ENCODE measurements at regions not wholly inside any gene's neighbourhood (a gene's known extent, or its start where the extent isn't known, plus 50 kb on each side); places are given as distances from the start of the nearest gene placed in this dataset.

DNA sequence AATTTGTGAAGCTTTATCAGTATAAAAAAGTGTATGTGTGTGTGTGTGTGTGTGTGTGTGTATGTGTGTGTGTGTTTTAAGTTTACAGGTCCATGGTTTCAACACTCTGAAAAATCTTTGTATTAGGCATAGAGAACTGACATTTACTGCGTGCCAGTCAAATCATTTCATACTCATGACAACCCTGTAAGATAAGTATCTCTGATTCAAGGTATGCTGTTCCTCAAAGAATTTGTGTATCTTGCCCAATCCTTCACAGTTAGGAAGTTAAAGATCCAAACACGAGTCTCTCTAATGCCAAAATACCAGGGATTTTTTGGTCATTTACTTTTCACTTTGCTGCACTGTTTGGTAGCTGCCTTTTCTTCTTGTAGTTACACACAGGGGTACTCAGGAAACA is 1121.3 kb upstream of the AUTS2 start:
- no peak for TF ChIP-seq EZH2 (optimal IDR thresholded peaks at IDR 0.05; ENCODE audit: low read depth, low read length)
- TF ChIP-seq EZH2phosphoT487 (IDR thresholded peaks at IDR 0.05; ENCODE audit: low read length), result no peak
- H2AFZ ChIP-seq (ENCODE audit: low read length), result no peak overlapping the region
- H3K36me3 ChIP-seq (replicated peaks; ENCODE audit: insufficient read depth, low read length), result no peaks in the 10 kb centered on the region
- no peak overlapping the region for H3K4me2 ChIP-seq (ENCODE audit: low read depth, low read length)
- no peaks in the 10 kb centered on the region for H3F3A ChIP-seq (ENCODE audit: insufficient read depth, low read length)
- no peak overlapping the region for H3K27ac ChIP-seq (ENCODE audit: low read length)
- no peak for DNase-seq
- H3K4me1 ChIP-seq (ENCODE audit: low read length), result no peaks in the 10 kb centered on the region
- H3K9me2 ChIP-seq (replicated peaks; ENCODE audit: insufficient read depth, low read length), result no peaks in the 10 kb centered on the region
- H3K4me3 ChIP-seq (ENCODE audit: low read length), result no peak overlapping the region
- no peak overlapping the region for H3K9ac ChIP-seq (ENCODE audit: low read length)
- no peaks in the 10 kb centered on the region for H3K9me3 ChIP-seq (replicated peaks; ENCODE audit: insufficient read depth, low read length)
- H3K27me3 ChIP-seq (replicated peaks; ENCODE audit: insufficient read depth, low read length), result no peaks in the 10 kb centered on the region
- H3K79me2 ChIP-seq (ENCODE audit: low read length), result no peaks in the 10 kb centered on the region
- H4K20me1 ChIP-seq (ENCODE audit: insufficient read depth, low read length), result no peaks in the 10 kb centered on the region

GRCh38 chr7:68478326-68478725 is 1119.9 kb upstream of the AUTS2 start:
- no peaks in the 10 kb centered on the region for H3K9me3 ChIP-seq (replicated peaks; ENCODE audit: insufficient read depth, low read length)
- no peak overlapping the region for H3K9ac ChIP-seq (ENCODE audit: low read length)
- TF ChIP-seq CTCF (IDR thresholded peaks at IDR 0.05; ENCODE audit: low read length) (no peak), EZH2 (optimal IDR thresholded peaks at IDR 0.05; ENCODE audit: low read depth, low read length) (no peak), EZH2phosphoT487 (IDR thresholded peaks at IDR 0.05; ENCODE audit: low read length) (no peak)
- no peak overlapping the region for H3K4me2 ChIP-seq (ENCODE audit: low read depth, low read length)
- H3K4me3 ChIP-seq (ENCODE audit: low read length), result no peak overlapping the region
- no peaks in the 10 kb centered on the region for H3F3A ChIP-seq (ENCODE audit: insufficient read depth, low read length)
- no peaks in the 10 kb centered on the region for H3K27me3 ChIP-seq (replicated peaks; ENCODE audit: insufficient read depth, low read length)
- H3K79me2 ChIP-seq (ENCODE audit: low read length), result no peaks in the 10 kb centered on the region
- H3K4me1 ChIP-seq (ENCODE audit: low read length), result no peaks in the 10 kb centered on the region
- no peaks in the 10 kb centered on the region for H4K20me1 ChIP-seq (ENCODE audit: insufficient read depth, low read length)
- DNase-seq, result no peak
- no peak overlapping the region for H2AFZ ChIP-seq (ENCODE audit: low read length)
- no peaks in the 10 kb centered on the region for H3K9me2 ChIP-seq (replicated peaks; ENCODE audit: insufficient read depth, low read length)
- H3K27ac ChIP-seq (ENCODE audit: low read length), result no peak overlapping the region
- H3K36me3 ChIP-seq (replicated peaks; ENCODE audit: insufficient read depth, low read length), result no peaks in the 10 kb centered on the region

DNA sequence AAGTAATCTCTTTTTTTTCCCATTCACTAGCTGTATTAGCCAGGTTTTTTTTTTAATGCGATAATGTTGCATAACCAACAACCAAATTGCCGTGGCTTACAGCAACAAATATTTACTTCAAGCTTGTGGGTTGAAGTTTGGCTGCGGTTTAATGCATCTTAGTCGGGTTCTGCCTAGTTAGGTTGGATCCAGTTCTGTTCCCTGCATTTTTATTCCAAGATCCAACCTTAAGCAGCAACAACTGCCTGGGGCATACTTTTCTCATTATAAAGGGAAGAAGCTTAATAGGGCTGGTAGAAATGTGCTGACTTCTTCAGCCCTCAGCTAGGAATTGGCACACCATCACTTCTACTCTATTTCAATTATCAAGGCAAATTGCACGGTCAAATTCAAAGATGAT is 1115.5 kb upstream of the AUTS2 start:
- H4K20me1 ChIP-seq (ENCODE audit: insufficient read depth, low read length), result no peaks in the 10 kb centered on the region
- no peak for DNase-seq
- H3K4me3 ChIP-seq (ENCODE audit: low read length), result no peak overlapping the region
- H3K4me1 ChIP-seq (ENCODE audit: low read length), result no peaks in the 10 kb centered on the region
- no peak for TF ChIP-seq EZH2phosphoT487 (IDR thresholded peaks at IDR 0.05; ENCODE audit: low read length)
- TF ChIP-seq EZH2 (optimal IDR thresholded peaks at IDR 0.05; ENCODE audit: low read depth, low read length), result no peak
- no peak for TF ChIP-seq CTCF (IDR thresholded peaks at IDR 0.05; ENCODE audit: low read length)
- H3F3A ChIP-seq (ENCODE audit: insufficient read depth, low read length), result no peaks in the 10 kb centered on the region
- no peaks in the 10 kb centered on the region for H3K9me2 ChIP-seq (replicated peaks; ENCODE audit: insufficient read depth, low read length)
- no peak overlapping the region for H3K27ac ChIP-seq (ENCODE audit: low read length)
- H3K9ac ChIP-seq (ENCODE audit: low read length), result no peak overlapping the region
- H3K36me3 ChIP-seq (replicated peaks; ENCODE audit: insufficient read depth, low read length), result no peaks in the 10 kb centered on the region
- no peaks in the 10 kb centered on the region for H3K79me2 ChIP-seq (ENCODE audit: low read length)
- H3K4me2 ChIP-seq (ENCODE audit: low read depth, low read length), result no peak overlapping the region
- no peak overlapping the region for H2AFZ ChIP-seq (ENCODE audit: low read length)
- H3K9me3 ChIP-seq (replicated peaks; ENCODE audit: insufficient read depth, low read length), result no peaks in the 10 kb centered on the region
- H3K27me3 ChIP-seq (replicated peaks; ENCODE audit: insufficient read depth, low read length), result no peaks in the 10 kb centered on the region

DNA sequence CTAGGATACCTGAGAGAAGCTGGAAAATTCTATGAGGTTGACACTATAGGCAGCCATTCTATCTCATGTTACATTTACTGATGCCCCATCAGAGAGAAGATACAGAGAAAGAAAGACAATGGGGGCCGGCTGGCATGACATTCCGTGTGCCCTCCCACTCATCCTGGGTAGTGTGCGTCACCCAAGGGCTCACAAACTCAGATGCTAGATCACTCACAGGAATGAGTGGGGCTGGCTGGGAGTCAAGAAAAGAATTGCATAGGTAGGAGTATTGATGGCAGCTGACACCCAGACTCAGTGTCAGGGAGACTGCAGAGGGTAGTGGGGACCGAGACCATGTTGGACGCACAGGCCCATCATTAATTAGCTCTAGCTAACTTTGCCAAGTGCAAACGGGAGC is 1113.5 kb upstream of the AUTS2 start:
- no peaks in the 10 kb centered on the region for H3K36me3 ChIP-seq (replicated peaks; ENCODE audit: insufficient read depth, low read length)
- no peaks in the 10 kb centered on the region for H3K9me2 ChIP-seq (replicated peaks; ENCODE audit: insufficient read depth, low read length)
- DNase-seq, result no peak
- no peaks in the 10 kb centered on the region for H3F3A ChIP-seq (ENCODE audit: insufficient read depth, low read length)
- H3K4me2 ChIP-seq (ENCODE audit: low read depth, low read length), result no peak overlapping the region
- no peak overlapping the region for H3K9ac ChIP-seq (ENCODE audit: low read length)
- H3K4me3 ChIP-seq (ENCODE audit: low read length), result no peak overlapping the region
- H2AFZ ChIP-seq (ENCODE audit: low read length), result no peak overlapping the region
- no peaks in the 10 kb centered on the region for H3K4me1 ChIP-seq (ENCODE audit: low read length)
- no peak for TF ChIP-seq CTCF (IDR thresholded peaks at IDR 0.05; ENCODE audit: low read length)
- TF ChIP-seq EZH2phosphoT487 (IDR thresholded peaks at IDR 0.05; ENCODE audit: low read length), result no peak
- no peak for TF ChIP-seq EZH2 (optimal IDR thresholded peaks at IDR 0.05; ENCODE audit: low read depth, low read length)
- no peaks in the 10 kb centered on the region for H4K20me1 ChIP-seq (ENCODE audit: insufficient read depth, low read length)
- H3K27me3 ChIP-seq (replicated peaks; ENCODE audit: insufficient read depth, low read length), result no peaks in the 10 kb centered on the region
- no peaks in the 10 kb centered on the region for H3K9me3 ChIP-seq (replicated peaks; ENCODE audit: insufficient read depth, low read length)
- H3K27ac ChIP-seq (ENCODE audit: low read length), result no peak overlapping the region
- H3K79me2 ChIP-seq (ENCODE audit: low read length), result no peaks in the 10 kb centered on the region
